ENCODE measurements at regions not wholly inside any gene's neighbourhood (a gene's known extent, or its start where the extent isn't known, plus 50 kb on each side); places are given as distances from the start of the nearest gene placed in this dataset.

DNA sequence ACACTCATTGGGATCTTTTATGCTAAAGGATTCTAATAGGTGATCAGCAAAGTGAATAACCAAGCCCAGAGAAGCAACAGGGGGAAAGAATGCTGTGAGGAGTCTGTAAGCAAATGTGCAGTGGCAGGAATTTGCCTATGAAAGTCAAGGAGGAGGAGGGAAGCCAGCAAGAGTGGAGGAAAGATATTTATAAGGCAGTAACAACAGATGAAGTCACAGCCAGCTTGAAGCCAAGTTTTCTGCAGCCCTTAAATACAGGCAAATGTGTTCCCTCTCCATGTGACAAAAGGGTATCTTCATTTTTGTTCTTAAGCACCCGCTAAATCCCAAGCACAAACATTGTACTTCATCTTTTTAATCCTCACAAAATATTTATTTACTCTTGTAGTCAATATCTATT, 275.0 kb upstream of the CLNK start (continued):
- no peak for TF ChIP-seq EGR1 (IDR thresholded peaks at IDR 0.05; ENCODE audit: low read depth)
- TF ChIP-seq, protein P1, sequence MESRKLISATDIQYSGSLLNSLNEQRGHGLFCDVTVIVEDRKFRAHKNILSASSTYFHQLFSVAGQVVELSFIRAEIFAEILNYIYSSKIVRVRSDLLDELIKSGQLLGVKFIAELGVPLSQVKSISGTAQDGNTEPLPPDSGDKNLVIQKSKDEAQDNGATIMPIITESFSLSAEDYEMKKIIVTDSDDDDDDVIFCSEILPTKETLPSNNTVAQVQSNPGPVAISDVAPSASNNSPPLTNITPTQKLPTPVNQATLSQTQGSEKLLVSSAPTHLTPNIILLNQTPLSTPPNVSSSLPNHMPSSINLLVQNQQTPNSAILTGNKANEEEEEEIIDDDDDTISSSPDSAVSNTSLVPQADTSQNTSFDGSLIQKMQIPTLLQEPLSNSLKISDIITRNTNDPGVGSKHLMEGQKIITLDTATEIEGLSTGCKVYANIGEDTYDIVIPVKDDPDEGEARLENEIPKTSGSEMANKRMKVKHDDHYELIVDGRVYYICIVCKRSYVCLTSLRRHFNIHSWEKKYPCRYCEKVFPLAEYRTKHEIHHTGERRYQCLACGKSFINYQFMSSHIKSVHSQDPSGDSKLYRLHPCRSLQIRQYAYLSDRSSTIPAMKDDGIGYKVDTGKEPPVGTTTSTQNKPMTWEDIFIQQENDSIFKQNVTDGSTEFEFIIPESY (IDR thresholded peaks at IDR 0.05; ENCODE audit: extremely low read depth, insufficient replicate concordance, low read length), result no peak

DNA sequence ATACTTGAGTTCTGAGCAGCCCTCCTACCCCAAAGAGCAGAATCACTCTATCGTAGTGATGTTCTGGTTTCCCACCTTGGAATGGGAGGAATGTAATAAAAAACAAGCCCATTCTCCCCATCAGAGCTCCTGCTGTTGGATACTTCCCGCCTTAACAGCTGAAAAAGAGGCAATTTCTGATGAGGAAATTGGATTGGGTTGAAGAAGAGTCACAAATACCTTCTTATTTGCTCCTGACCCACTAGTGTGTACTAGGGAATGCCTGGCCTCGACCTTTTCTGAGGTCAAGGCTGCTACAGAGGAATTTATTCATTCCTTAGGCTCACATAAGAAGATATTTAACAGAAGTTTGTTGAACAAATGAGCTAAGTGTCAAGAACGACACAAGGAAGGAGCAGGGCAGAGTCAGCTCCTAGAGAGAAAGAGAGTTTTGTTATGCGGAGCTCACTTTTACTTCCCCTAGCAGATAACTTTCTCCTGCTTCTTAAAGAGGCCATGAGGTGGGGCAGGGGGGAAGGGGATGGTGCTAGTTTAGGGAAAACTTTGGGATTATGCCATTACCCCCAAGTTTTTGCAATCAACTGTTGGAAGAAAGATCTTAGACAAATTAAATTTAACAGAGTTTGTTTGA, 273.8 kb upstream of the CLNK start:
- no peaks in the 10 kb centered on the region for H3K9me3 ChIP-seq (ENCODE audit: control insufficient read depth in 1 of 2, insufficient read depth in 1 of 2, low read depth in 1 of 2, low read length in 2 of 2)
- H3K4me2 ChIP-seq (ENCODE audit: low read length), result no peak overlapping the region
- no TSS peak for BruUV-seq (replicated peaks)
- H4K20me1 ChIP-seq (ENCODE audit: insufficient read depth), result no peaks in the 10 kb centered on the region
- no peaks in the 10 kb centered on the region for H3K9me2 ChIP-seq (ENCODE audit: insufficient read depth)
- intact Hi-C loops (cut with micrococcal nuclease), result no loop called here
- no peak overlapping the region for H3K9ac ChIP-seq (ENCODE audit: low read length)
- H2AFZ ChIP-seq (ENCODE audit: low read depth, low read length, poor library complexity, severe bottlenecking), result no peak overlapping the region
- no peak for DNase-seq (ENCODE audit: low read depth, low spot score)
- ChIA-PET POLR2A (no interaction called here), CTCF (no interaction called here), RAD21 (ENCODE audit: low non-redundant PET in 1 of 2, low total read pairs in 2 of 2, uncharacterized antibody in 2 of 2, unreplicated experiment in 2 of 2) (no interaction called here)
- TF ChIP-seq, protein P2, sequence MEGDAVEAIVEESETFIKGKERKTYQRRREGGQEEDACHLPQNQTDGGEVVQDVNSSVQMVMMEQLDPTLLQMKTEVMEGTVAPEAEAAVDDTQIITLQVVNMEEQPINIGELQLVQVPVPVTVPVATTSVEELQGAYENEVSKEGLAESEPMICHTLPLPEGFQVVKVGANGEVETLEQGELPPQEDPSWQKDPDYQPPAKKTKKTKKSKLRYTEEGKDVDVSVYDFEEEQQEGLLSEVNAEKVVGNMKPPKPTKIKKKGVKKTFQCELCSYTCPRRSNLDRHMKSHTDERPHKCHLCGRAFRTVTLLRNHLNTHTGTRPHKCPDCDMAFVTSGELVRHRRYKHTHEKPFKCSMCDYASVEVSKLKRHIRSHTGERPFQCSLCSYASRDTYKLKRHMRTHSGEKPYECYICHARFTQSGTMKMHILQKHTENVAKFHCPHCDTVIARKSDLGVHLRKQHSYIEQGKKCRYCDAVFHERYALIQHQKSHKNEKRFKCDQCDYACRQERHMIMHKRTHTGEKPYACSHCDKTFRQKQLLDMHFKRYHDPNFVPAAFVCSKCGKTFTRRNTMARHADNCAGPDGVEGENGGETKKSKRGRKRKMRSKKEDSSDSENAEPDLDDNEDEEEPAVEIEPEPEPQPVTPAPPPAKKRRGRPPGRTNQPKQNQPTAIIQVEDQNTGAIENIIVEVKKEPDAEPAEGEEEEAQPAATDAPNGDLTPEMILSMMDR (IDR thresholded peaks at IDR 0.05 in 2 of 3, conservative IDR thresholded peaks at IDR 0.05 in 1 of 3; ENCODE audit: borderline replicate concordance in 1 of 3, insufficient read depth in 1 of 3, low read depth in 2 of 3, low read length in 2 of 3), result no peak
- no peak for TF ChIP-seq SP1 (IDR thresholded peaks at IDR 0.05; ENCODE audit: low read depth)
- TF ChIP-seq CBX3 (IDR thresholded peaks at IDR 0.05; ENCODE audit: low read depth), result no peak
- H3K4me1 ChIP-seq (ENCODE audit: control insufficient read depth in 1 of 2, insufficient read depth in 2 of 2, low read length in 2 of 2), result peaks cover 0 to 5% of the 10 kb centered on the region in 2 experiments; a peak in 1 of 4 replicates
- H3K4me3 ChIP-seq (replicated peaks in 1 of 2; ENCODE audit: low read depth in 1 of 2, low read length in 2 of 2), result no peak overlapping the region
- no peak for ATAC-seq
- no peaks in the 10 kb centered on the region for H3K79me2 ChIP-seq (ENCODE audit: insufficient read depth, low read length)
- H3K36me3 ChIP-seq (ENCODE audit: control insufficient read depth in 1 of 2, insufficient read depth in 2 of 2, low read length in 2 of 2), result no peaks in the 10 kb centered on the region
- no peak overlapping the region for H3K27ac ChIP-seq (ENCODE audit: low read depth, low read length)
- H3K27me3 ChIP-seq (ENCODE audit: insufficient read depth, low read length), result no peaks in the 10 kb centered on the region
